ENCODE measurements at regions not wholly inside any gene's neighbourhood (a gene's known extent, or its start where the extent isn't known, plus 50 kb on each side); places are given as distances from the start of the nearest gene placed in this dataset.
"Not testable (repeated sequence)": the region's sequence is repeated elsewhere in the genome, so short reads cannot be mapped to it uniquely, and the experiment has no call there.

DNA sequence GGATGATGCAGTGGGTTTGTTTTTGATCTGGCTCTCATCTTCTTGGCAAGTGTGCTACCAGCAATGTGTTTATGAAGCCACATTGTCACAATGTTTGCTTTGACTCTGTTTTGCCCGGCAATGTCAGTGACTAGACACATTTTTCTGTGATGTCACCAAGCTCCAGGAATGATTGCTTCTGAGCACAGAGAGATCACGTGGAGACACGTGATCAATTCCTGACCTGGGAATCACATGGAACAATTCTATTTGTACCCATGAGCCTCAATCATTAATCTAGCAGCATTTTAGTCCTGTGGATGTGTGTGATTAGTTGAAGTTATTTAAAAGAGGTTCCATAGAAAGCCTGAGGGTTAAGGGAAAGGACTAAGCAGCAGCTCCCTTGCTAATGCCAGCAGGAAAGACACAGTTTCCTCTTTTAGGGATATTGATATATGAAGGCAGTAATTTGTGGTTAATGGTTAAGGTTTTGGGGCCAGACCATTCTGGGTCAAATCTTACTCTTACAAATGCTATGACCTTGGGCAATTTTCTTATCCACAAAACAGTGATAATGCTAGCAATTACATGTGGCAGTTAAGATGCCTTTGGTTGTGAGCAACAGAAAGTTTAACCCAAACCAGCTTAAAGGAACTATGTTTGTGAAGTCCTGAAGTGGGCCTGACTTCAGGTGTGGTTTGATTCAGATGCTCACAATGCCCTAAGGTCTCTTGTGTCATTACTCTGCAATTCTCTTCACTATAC lies 59.0 kb downstream of the FASLG start:
- no peak for DNase-seq (ENCODE audit: low read depth)

DNA sequence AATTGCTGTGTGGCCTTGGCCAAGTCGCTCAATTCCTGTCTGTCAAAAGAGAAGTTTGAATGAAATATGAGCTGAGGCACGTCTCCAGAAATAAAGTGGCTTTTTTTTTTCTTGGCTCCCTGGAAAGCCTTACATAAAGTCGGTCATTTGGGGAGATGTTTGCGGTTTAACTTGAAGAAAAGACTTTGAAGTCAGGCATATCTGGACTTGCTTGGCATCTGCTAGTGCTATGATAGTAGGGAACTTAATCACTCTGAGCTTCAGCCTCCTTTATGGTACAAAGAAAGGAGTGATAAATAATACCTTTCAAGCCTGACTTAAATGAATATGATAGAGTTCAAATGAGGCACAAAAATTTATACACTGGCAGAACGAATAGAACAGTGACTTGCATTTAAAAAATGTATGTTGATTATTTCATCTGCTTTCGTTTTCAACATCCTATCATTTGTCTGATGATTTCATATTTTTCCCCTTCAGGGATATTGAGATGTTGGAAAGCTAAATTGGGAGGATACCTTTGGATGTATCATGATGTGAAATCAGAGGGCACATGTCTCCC lies 60.2 kb downstream of the FASLG start:
- no peak for DNase-seq (ENCODE audit: low read depth)

DNA sequence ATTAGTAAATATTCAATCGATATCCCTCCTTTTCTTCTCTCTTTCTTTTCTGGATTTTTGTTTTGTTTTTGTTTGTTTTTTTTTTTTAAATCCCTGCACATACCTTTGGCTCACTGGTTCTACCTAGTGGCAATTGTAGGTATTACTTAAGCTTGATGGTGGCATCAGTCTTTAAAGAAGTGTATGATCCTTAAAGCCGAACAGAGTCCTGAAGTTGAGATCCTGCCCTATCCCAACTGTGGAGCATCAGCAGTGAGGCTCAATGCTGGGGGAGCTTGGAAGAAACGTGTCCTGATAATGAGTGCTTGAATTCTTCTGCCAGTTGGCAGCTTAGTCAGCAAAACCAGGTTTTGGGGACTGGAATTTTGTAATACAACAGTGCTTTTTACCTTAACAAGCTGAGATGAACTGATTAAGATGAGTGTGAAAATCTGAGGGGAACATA lies 60.8 kb downstream of the FASLG start:
- no peak for DNase-seq (ENCODE audit: low read depth)

DNA sequence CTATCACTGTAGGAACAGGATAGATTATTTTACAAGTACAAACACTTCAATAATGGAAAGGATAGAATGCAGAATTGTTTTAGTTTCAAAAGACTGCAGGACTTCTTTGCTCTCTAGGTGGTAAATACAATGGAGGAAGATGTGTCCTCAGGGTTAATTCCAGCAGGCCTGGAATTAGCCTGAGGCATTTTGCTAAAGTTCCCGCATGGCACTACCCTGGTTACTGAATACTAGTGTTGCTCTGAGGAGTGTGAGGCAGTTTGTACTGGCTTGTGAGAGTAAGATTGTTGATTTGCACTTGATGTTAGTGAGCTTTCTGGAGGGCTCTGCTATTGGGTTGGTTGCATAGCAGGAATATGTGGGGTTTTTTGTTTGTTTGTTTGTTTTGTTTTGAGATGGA lies 61.4 kb downstream of the FASLG start:
- DNase-seq (ENCODE audit: low read depth), result no peak

DNA sequence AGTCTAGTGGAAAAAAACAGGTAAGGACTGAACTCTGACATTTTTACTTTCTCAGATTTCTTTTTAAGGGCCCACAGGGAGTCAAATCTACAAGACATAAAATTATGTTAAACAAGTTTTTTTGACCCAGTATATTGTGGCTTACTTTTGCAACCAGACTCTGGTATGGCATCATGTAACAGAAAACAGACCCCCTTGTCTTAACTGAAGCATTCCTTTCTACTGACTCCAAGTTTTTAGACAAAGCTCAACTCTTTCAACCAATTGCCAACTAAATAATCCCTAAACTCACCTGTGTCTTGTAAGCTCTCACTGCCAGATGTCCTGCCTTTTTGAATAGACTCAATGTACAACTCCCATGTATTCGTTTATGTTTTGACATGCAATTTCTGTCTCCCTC lies 64.3 kb downstream of the FASLG start:
- no peak for DNase-seq (ENCODE audit: low read depth)

DNA sequence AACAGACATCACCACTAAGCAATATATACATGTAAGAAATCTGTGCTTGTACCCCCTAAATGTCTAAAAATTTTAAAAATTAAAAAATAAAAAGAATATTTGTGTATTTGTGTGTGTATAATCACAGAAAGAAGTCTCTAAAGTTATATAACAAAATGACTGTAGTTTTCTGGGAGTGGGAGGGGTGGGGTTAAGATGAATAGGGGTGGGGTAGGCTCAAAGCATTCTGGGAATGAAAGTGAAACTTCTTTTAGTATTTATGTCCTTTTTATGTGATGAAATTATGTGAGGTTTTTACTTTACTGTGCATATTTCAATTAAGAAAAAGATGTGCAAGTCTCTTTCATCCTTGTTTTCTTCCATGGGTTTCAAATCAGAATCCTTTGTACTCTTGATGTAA lies 65.3 kb downstream of the FASLG start:
- DNase-seq (ENCODE audit: low read depth), result no peak

DNA sequence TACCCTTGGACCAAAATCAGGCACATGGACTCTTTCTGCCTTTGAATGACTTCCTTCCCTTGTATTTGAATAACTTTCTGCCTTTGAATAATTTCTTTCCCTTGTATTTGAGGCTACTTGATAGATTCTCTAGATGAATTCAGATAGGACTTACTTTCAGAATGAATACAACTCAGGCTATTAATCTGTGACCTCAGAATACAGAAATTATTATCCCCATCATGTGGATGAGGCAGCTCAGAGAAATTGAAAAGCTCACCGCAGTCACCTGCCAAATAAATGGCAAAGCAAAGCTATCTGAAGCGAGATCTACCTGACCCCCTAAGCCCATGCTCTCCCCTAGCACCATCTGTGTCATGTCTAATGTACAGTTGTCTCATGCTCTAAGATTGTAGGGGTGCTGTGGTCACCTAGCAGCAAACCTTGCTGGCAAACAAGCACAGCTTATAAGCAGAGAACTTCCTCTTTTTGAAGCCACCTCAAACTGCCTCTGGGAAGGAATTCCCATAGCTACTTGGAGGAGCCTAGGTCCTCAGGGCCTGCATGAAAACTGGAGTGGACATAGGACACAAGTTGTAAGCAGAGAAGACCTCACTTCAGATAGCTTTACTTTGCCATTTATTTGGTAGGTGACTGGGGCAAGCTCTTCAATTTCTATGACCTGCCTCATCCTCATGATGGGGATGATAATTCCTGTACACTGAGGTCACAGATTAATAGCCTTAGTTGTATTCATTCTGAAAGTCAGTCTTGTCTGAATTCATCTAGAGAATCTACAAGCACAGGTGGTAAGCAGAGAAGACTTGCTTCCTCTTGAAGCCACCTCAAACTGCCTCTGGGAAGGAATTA lies 66.1 kb downstream of the FASLG start:
- DNase-seq (ENCODE audit: low read depth), result no peak

DNA sequence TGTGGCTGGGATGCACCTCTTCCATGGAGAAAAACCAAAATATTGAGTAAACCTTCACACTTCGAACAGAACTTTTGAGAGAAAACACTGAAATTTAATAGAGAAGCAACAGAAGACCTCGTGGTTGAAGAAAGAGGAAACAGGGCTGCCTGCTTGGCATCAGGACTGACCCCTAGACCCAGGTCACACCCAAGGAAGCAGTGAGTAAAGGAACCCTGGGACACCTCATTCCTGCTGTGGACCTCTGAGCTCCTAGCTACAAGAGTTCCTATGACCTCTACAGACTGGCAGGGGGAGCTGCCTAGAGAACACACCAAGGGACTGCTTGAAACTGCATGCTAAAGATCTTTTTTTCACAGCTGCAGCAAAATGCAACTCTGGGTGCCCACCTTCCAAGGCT lies 67.8 kb downstream of the FASLG start:
- no peak for DNase-seq (ENCODE audit: low read depth)

DNA sequence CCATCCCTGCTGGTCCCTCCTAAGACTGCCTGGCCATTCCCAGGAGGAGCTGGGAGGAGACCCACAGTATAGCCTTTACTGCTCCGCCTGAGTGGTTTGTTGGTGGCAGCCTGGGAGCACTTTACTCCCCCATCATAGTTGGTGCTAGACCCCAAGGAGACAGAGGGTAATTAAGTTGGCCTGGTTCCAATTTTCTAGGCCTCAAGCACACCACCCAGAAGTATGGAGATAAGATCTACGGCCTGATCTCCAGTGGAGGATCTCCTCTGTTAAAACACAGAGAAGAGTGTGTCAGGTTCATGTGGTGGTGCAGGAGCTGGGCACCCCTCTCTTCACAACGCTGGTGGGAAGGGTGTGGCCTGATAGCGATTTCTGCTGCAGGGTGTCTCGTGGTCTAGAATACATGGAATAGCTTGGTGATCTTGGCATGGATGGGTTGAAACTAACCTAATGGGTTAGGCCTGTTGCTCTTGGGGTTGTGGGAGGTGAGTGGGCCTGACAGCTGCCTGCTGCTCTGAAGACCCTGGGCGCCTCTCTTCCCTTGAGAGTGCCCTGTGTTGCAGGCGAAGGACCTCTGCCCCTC lies 68.5 kb downstream of the FASLG start:
- no peak for DNase-seq (ENCODE audit: low read depth)

DNA sequence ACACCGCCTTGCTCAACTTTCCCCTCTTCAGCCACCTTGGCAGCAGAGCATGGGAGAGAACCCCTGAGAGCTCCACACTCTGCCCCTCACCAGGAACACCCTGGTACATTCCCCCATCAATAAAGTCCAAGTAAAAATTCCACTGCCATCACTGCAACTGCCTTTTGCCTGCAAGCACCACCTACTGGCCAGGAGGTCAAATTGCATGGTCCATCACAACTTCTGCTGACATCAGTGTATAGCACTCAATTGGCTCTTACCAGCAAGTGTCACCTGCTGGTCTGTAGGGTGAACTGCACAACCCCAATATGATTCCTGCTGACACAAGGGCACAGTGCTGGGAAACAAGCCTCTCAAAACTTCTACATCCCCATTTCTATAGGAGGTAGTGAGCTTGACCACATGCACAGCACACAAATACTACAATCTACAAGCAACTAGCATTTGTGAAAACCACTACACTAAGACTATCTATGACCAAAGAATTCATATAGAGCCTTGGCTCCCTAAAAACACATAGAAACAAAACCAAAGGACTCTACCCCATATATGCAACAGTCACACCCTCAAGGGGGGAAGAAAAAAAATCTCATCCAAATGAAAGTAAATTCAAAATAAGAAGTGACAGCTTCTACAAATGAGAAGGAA lies 69.2 kb downstream of the FASLG start:
- DNase-seq (ENCODE audit: low read depth), result no peak

DNA sequence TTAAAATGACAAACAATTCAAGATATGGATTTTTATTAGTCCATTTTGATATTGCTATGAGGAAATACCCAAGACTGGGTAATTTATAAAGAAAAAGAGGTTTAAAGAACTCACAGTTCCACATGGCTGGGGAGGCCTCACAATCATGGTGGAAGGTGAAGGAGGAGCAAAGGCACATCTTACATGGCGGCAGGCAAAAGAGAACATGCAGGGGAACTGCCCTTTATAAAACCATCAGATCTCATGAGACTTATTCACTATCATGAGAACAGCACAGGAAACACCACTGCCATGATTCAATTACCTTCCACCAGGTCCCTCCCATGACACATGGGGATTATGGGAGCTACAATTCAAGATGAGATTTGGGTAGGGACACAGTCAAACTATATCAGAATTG lies 69.8 kb downstream of the FASLG start:
- not testable (repeated sequence) for DNase-seq (ENCODE audit: low read depth)

DNA sequence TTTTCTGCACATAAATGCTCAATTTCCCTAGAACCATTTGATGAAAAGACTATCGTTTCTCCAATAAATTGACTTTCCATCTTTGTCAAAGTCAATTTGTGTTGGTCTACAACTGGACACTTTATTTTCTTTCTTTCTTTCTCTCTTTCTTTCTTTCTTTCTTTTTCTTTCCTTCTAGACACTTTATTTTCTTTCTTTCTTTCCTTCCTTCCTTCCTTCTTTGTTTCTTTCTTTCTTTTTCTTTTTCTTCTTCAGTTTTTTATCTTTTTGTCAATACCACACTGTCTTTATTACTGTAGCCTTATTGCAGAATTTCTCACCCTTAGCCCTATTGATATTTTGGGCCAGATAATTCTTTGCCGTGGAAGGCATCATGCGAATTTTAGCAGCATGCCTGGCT lies 73.5 kb downstream of the FASLG start:
- DNase-seq (ENCODE audit: low read depth), result no peak

DNA sequence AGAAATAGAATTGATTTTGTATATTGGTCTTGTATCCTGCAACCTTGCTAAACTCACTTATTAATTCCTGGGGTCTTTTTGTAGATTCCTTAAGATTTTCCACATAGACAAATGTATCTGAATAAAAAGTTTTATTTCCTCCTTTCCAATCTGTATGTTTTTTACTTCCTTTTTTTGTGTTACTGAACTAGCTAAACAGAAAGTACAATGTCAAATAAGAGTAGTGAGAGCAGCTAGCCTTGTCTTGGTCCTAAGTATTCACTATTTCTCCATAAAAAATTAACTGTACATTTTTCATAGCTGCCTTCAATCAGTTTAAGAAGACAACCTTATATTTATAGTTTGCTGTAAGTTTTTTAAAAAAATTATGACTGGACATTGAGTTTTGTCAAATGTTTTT lies 74.9 kb downstream of the FASLG start:
- no peak for DNase-seq (ENCODE audit: low read depth)

DNA sequence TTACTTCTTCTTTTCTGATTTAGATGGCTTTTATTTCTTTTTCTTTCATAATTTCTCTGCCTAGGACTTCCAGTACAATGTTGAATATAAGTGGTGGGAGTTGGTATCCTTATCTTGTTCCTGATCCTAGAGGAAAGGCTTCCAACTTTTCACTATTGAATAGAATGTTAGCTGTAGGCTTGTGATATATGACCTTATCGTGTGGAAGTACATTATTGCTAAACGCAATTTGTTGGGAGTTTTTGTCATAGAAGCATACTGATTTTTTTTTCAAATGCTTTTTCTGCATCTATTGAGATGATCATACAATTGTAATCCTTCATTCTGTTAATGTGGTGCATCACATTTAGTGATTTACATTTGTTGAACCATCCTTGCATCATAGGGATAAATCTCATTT lies 79.5 kb downstream of the FASLG start:
- DNase-seq (ENCODE audit: low read depth), result no peak

DNA sequence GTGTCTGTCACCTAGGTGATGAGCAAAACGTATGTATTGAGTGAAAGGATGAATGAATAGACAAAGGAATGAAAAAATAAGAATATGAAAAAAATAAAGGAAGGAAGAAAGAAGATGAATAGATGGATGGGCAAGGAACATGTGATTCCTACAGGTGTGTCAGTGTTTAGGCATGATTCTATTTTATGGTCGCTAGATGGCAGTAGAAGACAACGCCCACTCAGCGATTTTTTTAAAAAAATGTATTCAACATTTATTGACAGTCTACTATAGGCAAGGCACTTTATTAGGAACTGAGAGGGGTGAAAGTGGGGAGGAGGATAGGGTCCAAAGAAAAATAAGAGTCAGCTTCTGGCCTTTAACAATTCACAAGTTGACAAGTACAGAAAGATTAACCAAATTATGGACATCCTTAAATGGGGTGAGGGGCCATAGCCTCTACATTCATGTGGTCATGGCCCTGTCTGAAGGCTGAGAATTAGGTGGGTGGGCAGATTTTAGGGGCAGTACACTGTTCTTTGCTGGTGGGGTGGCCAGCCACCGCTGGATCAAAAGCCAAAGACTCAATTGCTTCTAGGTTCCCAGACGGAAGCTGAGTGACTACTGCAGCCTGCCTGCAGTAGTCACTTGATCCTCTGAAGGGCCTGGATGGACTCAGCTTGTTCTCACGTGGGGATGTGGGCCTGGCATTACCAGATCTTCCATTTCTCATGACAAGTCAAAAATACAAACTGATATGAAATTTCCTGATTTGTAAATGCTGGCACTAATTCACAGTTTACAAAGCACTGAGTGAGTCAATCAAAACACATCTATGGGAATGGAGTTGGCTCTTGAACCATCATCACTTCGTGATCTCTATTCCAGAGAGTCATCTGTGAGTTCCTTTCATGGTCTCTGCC lies 83.9 kb downstream of the FASLG start:
- no peak for DNase-seq (ENCODE audit: low read depth)

DNA sequence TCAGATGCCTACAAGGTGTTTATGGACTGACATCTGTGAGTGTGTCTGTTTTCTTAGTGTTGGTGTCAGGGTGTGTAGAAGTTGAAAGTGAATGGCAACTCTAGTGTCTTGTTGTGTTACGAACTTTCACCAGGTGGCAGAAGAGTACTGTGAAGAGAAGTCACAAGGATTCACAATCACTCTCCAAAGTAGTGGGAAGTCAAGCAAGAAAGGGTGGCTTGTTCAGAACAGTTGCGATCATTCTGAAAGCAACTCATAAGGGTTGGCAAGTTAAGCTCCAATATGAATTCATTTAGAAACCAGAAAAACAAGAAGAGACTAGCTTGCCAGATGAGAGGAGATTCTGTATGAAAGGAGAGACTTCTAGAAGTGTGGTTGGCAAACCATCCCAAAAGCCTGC lies 86.1 kb downstream of the FASLG start:
- no peak for DNase-seq (ENCODE audit: low read depth)

DNA sequence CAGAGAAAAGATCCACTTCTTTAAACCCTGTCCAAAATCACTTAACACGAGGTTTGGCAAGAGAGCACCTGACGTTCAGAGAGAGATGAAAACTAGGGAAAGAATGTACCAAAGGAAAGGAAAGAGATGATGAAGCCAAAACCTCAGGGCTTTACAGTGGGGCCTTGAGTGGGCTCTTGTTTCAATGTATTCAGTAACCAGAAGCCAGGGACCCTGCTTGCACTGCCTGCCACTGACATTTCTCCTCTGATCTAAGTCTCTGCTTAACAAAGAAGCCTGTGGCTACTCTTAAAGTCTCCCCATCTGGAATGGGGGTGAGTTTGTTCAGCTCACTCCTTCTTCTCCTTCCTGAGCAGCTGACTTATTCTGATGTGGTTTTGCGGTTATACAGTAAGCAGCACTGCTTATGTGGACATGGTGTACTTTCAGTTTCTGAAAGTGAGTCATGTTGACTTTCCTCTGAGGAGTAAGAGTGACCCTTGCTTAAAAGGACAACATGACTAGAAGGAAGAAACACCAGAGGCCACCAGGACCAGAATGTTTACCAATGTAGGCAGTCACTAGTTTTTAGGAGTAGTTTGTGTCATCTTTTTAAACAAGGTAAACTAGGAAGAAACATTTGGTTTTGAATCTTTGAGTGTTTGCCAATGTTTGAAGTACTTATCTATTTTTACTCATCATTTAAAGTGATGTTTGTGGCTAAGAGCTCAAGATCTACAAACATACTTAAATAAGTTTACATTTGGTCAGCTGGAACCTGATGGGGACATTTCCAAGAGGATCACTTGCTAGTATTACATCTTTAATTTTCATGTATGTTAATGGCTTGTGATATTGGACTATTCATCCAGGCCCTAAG lies 87.4 kb downstream of the FASLG start:
- no peak for DNase-seq (ENCODE audit: low read depth)

DNA sequence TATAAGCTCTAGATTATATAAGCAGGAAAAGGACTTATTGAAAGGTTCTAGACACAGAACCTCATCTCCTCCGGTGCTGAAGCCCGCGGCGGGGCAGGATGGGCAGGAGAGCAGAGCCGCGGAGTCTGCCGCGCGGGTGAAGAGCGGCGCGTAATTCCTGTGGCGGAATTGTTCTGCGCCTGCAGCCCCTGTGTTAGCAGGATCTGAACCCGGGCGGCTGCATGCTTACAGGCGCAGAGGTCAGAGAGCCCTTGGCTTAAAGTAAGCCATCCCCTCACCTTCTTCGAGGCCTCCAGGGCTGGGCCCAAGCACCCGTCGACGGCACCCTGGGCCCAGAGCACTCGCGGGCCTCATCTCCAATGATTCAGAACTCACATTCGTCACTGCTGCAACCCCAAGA lies 89.3 kb downstream of the FASLG start:
- DNase-seq (ENCODE audit: low read depth), result no peak

DNA sequence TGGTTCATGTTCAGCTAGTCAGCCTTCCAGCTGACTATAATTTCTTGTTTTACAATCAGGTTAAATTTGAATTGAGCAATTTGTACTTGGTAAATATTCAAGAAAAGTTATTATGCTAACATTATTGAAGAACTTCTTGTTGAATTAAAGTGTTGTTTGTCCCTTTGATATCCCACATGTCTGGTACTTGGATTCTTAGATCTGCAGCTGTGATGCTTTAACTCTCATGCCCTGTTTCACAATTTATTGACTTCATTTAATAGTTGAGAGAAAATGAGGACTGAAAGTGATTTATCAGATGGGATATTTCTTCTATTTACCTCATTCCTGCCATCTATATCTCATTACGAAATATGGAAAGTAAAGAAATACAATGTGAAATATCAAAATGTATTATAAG lies 92.8 kb downstream of the FASLG start:
- no peak for DNase-seq (ENCODE audit: low read depth)

DNA sequence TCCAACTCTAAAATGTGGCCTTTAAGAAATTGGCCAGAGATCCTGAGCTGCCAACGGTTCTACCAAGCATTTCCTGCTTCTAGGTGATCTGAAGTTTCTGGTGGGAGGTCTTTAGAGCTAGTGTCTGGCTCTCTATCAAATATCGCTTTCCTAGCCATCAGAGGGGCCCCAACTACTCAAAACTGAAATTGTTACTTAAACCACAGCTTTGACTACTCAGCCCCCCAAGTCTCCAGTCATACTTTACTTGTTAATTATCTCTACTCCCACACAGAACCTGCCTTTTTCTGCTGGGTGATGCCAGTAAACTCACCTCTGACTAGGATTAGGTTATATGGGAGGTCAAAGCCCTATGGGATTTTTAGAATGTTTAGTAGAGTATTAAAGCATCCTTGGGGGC lies 95.1 kb downstream of the FASLG start:
- DNase-seq (ENCODE audit: low read depth), result no peak
